PC-3 (cell line): ENCODE measurements at regions not wholly inside any gene's neighbourhood (a gene's known extent, or its start where the extent isn't known, plus 50 kb on each side); places are given as distances from the start of the nearest gene placed in this dataset.

ENCODE experiments used
- ATAC-seq: fragments of 200-7000 bp; cut with Tn5 transposase; 2 replicates; pipeline ENCODE4 v1.9.1; 2020; ENCODE audit warnings: mild to moderate bottlenecking, moderate library complexity
- BruUV-seq: library from RNA; stranded (reverse); fragments of 400-500 nt; replicated peaks from 2 replicates; lab custom pipeline; 2021; lab: Mats Ljungman, UMichigan
- CTCF ChIA-PET: fragments of 300-600 bp; sonication (Branson Sonifier 250); formaldehyde crosslinking; loops from one replicate; lab custom pipeline; 2022; ENCODE audit warnings: antibody characterized with exemption; lab: Charles Lee
- POLR2A ChIA-PET: fragments of 300-600 bp; sonication (Branson Sonifier 250); formaldehyde crosslinking; loops from one replicate; lab custom pipeline; 2022; ENCODE audit warnings: antibody characterized with exemption; ENCODE audit not compliant: unreplicated experiment; lab: Charles Lee
- DNase-seq: peaks from one replicate; pipeline ENCODE4 v3.0.0-alpha.2; 2015
- H2AFZ ChIP-seq: fragments of 300-600 bp; sonication (generic); 2 replicates; pipeline ENCODE4 v1.6.0; 2016; ENCODE audit warnings: antibody characterized with exemption, low read length
- H3F3A ChIP-seq: fragments of 300-600 bp; sonication (generic); one replicate; pipeline ENCODE4 v1.6.0; 2017; ENCODE audit warnings: antibody characterized with exemption, low read length, control low read depth, mild to moderate bottlenecking; ENCODE audit not compliant: unreplicated experiment
- H3K27ac ChIP-seq: fragments of 300-600 bp; sonication (generic); 2 replicates; pipeline ENCODE4 v1.5.1; 2016; ENCODE audit warnings: mild to moderate bottlenecking, low read length
- H3K27me3 ChIP-seq: fragments of 300-600 bp; sonication (generic); 2 replicates; pipeline ENCODE4 v1.6.1; 2016; ENCODE audit warnings: low read length, mixed read lengths
- H3K36me3 ChIP-seq: fragments of 300-600 bp; sonication (generic); 2 replicates; pipeline ENCODE4 v1.6.1; 2016; ENCODE audit warnings: low read depth, mixed run types, low read length, mixed read lengths
- H3K4me1 ChIP-seq: fragments of 300-600 bp; sonication (generic); 2 replicates; pipeline ENCODE4 v1.5.1; 2016; ENCODE audit warnings: low read length; ENCODE audit not compliant: insufficient read depth
- H3K4me2 ChIP-seq: fragments of 300-600 bp; sonication (generic); 2 replicates; pipeline ENCODE4 v1.6.0; 2016; ENCODE audit warnings: low read length
- H3K4me3 ChIP-seq: fragments of 300-600 bp; sonication (generic); 2 replicates; pipeline ENCODE4 v1.5.1; 2016; ENCODE audit warnings: mild to moderate bottlenecking, low read length, mixed read lengths
- H3K79me2 ChIP-seq: fragments of 300-600 bp; sonication (generic); 2 replicates; pipeline ENCODE4 v1.6.1; 2017; ENCODE audit warnings: low read length, mixed read lengths
- H3K9ac ChIP-seq: fragments of 300-600 bp; sonication (generic); 2 replicates; pipeline ENCODE4 v1.6.0; 2016; ENCODE audit warnings: mild to moderate bottlenecking, low read length
- H3K9me2 ChIP-seq: fragments of 300-600 bp; sonication (generic); replicated peaks from 2 replicates; pipeline ENCODE4 v1.6.1; 2016; ENCODE audit warnings: mixed run types, low read length, mixed read lengths
- H3K9me3 ChIP-seq: fragments of 300-600 bp; sonication (generic); 2 replicates; pipeline ENCODE4 v1.6.1; 2016; ENCODE audit warnings: low read length, mixed read lengths
- H4K20me1 ChIP-seq: fragments of 300-600 bp; sonication (generic); 2 replicates; pipeline ENCODE4 v1.6.1; 2016; ENCODE audit warnings: low read length, mixed read lengths
- EZH2 ChIP-seq: fragments of 300-600 bp; sonication (generic); IDR thresholded peaks from one replicate; pipeline ENCODE4 v1.6.1; 2017; ENCODE audit warnings: antibody characterized with exemption, mild to moderate bottlenecking, low read length; ENCODE audit not compliant: unreplicated experiment
- EZH2phosphoT487 ChIP-seq: fragments of 300-600 bp; sonication (generic); IDR thresholded peaks from 2 replicates; pipeline ENCODE4 v1.6.1; 2018; ENCODE audit warnings: mild to moderate bottlenecking, antibody characterized with exemption, low read length, borderline replicate concordance
- intact Hi-C: fragments of 100-400 bp; cut with micrococcal nuclease; formaldehyde crosslinking; loops from 2 replicates; pipeline ENCODE4 v1.9.0; 2023
- TF ChIP-seq, protein P1 (sequence below): fragments of 300-600 bp; sonication (generic); conservative IDR thresholded peaks from 2 replicates; pipeline ENCODE4 v1.5.1; 2017; ENCODE audit warnings: antibody characterized with exemption, low read depth, mild to moderate bottlenecking, low read length

DNA sequence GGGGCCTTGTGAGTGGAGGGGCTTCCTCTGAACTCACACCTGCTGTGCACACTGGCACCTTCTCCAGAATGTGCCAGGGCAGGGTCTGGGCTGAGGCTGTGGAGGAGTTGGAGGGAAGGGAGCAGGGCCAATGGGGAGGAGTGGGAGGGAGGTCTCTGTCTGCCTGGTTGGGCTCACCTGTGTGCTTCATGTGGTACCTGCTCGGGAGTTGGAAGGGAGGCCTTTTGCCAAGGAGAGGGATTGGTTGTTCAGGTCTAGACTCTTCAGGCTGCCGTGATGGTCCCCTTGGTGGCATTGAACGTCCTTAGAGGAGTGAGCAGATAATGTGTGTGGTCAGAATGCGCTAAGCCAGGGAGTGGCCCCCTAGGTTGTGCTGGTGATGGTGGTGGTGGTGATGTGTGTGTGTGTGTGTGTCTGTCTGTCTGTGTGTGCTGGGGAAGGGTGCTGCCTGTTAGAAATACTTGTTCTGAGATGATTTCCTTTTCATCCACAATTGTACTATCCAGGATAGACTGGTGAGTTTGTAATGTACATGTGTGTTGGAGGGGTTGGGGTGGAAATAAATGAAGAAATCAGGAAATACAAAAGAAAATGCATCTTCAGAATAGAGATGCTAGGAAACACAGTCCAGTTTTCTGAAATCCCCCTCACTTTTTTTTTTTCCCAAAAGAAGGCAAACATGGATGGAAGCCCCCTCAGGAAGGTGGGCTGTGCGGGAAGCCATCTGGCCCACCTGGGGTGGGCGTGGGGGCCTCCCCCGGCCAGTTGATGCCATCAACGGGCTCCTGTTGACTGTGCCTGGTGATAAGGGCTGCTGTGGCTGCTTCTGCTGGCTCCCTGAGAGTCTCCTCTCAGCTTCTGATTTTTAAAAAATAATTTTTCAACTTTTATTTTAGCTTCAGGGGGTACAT, 140.5 kb upstream of the ZNF536 start:
- ChIA-PET CTCF (no interaction called here), POLR2A (no interaction called here)
- H3K9me3 ChIP-seq, result no peaks in the 10 kb centered on the region

DNA sequence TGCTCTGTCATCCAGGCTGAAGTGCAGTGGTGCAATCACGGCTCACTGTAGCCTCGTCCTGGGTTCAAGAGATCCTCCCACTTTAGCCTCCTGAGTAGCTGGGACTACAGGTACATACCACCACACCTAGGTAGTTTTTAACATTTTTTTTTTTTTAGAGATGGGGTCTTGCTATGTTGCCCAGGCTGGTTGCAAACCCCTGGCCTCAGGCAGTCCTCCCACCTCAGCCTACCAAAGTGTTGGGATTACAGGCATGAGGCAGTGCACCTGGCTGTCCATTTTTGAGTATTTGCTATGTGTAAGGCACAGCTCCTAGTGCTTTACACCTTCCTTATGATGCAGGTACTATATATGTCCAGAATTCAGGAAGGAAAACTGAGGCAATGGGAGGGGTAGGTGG, 138.8 kb upstream of the ZNF536 start:
- ChIA-PET CTCF (interaction anchor here (0.6 kb wide), 1 partner anchor 602 kb away, joined by 3 read pairs; no protein-coding TSS in a partner anchor), POLR2A (no interaction called here)
- no peak overlapping the region for H2AFZ ChIP-seq
- TF ChIP-seq EZH2 (no peak), EZH2phosphoT487 (no peak)
- TF ChIP-seq, protein P1, sequence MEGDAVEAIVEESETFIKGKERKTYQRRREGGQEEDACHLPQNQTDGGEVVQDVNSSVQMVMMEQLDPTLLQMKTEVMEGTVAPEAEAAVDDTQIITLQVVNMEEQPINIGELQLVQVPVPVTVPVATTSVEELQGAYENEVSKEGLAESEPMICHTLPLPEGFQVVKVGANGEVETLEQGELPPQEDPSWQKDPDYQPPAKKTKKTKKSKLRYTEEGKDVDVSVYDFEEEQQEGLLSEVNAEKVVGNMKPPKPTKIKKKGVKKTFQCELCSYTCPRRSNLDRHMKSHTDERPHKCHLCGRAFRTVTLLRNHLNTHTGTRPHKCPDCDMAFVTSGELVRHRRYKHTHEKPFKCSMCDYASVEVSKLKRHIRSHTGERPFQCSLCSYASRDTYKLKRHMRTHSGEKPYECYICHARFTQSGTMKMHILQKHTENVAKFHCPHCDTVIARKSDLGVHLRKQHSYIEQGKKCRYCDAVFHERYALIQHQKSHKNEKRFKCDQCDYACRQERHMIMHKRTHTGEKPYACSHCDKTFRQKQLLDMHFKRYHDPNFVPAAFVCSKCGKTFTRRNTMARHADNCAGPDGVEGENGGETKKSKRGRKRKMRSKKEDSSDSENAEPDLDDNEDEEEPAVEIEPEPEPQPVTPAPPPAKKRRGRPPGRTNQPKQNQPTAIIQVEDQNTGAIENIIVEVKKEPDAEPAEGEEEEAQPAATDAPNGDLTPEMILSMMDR, result no peak
- H3K27me3 ChIP-seq, result peaks cover 30% of the 10 kb centered on the region
- no peaks in the 10 kb centered on the region for H3K9me2 ChIP-seq
- no peak overlapping the region for H3K9ac ChIP-seq
- no peak for ATAC-seq
- no peaks in the 10 kb centered on the region for H3K79me2 ChIP-seq
- no peak overlapping the region for H3K27ac ChIP-seq
- no peaks in the 10 kb centered on the region for H3K36me3 ChIP-seq
- DNase-seq, result no peak
- H4K20me1 ChIP-seq, result no peaks in the 10 kb centered on the region
- no peaks in the 10 kb centered on the region for H3K9me3 ChIP-seq
- no peak overlapping the region for H3K4me2 ChIP-seq
- H3K4me3 ChIP-seq, result no peak overlapping the region
- no peaks in the 10 kb centered on the region for H3F3A ChIP-seq
- intact Hi-C loops, result no loop called here
- no peaks in the 10 kb centered on the region for H3K4me1 ChIP-seq
- BruUV-seq, result no TSS peak

More for the DNA sequence above, 140.5 kb upstream of the ZNF536 start:
- no peak overlapping the region for H3K4me3 ChIP-seq
- intact Hi-C loops, result no loop called here
- no peaks in the 10 kb centered on the region for H3K36me3 ChIP-seq
- H3K4me1 ChIP-seq, result no peaks in the 10 kb centered on the region
- DNase-seq (no peak), ATAC-seq (no peak)
- no peak overlapping the region for H3K9ac ChIP-seq
- H3K9me2 ChIP-seq, result no peaks in the 10 kb centered on the region
- BruUV-seq, result no TSS peak
- H3F3A ChIP-seq, result no peaks in the 10 kb centered on the region
- TF ChIP-seq, protein P1, result no peak
- no peak for TF ChIP-seq EZH2phosphoT487
- TF ChIP-seq EZH2, result no peak
- H3K4me2 ChIP-seq, result no peak overlapping the region
- no peaks in the 10 kb centered on the region for H4K20me1 ChIP-seq
- H3K27me3 ChIP-seq, result peaks cover 36% of the 10 kb centered on the region
- H2AFZ ChIP-seq, result no peak overlapping the region
- H3K27ac ChIP-seq, result no peak overlapping the region
- no peaks in the 10 kb centered on the region for H3K79me2 ChIP-seq

DNA sequence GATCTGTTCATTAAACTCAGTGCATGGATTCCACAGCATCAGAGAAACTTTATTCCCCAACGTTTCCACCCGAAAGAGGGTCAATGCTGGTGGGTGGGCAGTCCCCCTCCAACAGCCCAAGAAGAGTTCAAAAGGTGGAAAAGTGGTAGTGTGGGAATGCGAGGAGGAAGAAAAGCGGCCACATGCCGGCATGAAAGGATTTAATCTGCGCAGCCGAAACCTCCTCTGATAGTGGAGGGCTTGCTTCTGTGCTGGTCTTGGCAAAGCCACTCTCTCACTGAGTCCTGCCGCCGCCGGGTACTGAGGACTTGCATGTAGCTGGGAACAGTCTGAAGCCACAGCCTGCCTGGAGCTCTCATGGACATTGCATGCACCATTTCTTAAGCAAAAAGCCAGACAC, 136.2 kb upstream of the ZNF536 start:
- H2AFZ ChIP-seq, result no peak overlapping the region
- POLR2A ChIA-PET, result no interaction called here
- no peaks in the 10 kb centered on the region for H3K36me3 ChIP-seq
- H3K4me2 ChIP-seq, result no peak overlapping the region
- intact Hi-C loops, result no loop called here
- H4K20me1 ChIP-seq, result no peaks in the 10 kb centered on the region
- BruUV-seq, result no TSS peak
- H3K27ac ChIP-seq, result no peak overlapping the region
- no peaks in the 10 kb centered on the region for H3K9me3 ChIP-seq
- H3F3A ChIP-seq, result no peaks in the 10 kb centered on the region
- H3K4me3 ChIP-seq, result no peak overlapping the region
- no peak for TF ChIP-seq EZH2
- TF ChIP-seq, protein P1, result no peak
- no peaks in the 10 kb centered on the region for H3K79me2 ChIP-seq
- no peaks in the 10 kb centered on the region for H3K9me2 ChIP-seq
- CTCF ChIA-PET, result no interaction called here
- no peaks in the 10 kb centered on the region for H3K4me1 ChIP-seq
- H3K9ac ChIP-seq, result no peak overlapping the region
- DNase-seq (no peak), ATAC-seq (no peak)
- 0 out of 2 replicates have a peak, but pooled peaks cover 11% of the 10 kb centered on the region for H3K27me3 ChIP-seq
